Ishikawa (cell line): ENCODE measurements at regions not wholly inside any gene's neighbourhood (a gene's known extent, or its start where the extent isn't known, plus 50 kb on each side); places are given as distances from the start of the nearest gene placed in this dataset.

ENCODE experiments used
- EP300 ChIP-seq: IDR thresholded peaks from 2 replicates; pipeline ENCODE4 v1.6.1; 2012; ENCODE audit warnings: borderline replicate concordance
- RAD21 ChIP-seq: IDR thresholded peaks from 2 replicates; pipeline ENCODE4 v1.6.1; 2012; ENCODE audit warnings: low read depth
- TCF12 ChIP-seq: IDR thresholded peaks from 2 replicates; pipeline ENCODE4 v1.6.1; 2012; ENCODE audit warnings: low read depth

DNA sequence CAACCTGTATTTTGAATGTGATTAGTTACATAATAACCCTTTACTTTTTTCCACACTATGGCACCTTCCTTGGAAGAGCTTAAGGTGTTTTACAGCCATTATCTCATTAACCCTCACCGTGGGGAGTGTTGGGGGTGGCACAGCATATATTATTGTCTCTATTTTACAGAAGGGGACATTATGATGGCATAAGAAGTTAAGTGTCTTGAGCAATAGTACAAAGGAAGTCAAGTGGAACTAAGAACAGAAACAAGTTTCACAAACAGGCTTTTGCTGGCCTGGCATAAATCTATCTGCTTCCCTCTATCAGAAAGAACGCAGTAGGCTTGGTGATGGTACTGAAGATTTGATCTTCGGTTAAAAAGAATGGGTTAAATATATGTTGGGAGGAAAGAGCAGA, 169.7 kb upstream of the OTX2 start:
- TF ChIP-seq EP300 (no peak), TCF12 (no peak), RAD21 (no peak)
